ENCODE measurements at regions not wholly inside any gene's neighbourhood (a gene's known extent, or its start where the extent isn't known, plus 50 kb on each side); places are given as distances from the start of the nearest gene placed in this dataset.

DNA sequence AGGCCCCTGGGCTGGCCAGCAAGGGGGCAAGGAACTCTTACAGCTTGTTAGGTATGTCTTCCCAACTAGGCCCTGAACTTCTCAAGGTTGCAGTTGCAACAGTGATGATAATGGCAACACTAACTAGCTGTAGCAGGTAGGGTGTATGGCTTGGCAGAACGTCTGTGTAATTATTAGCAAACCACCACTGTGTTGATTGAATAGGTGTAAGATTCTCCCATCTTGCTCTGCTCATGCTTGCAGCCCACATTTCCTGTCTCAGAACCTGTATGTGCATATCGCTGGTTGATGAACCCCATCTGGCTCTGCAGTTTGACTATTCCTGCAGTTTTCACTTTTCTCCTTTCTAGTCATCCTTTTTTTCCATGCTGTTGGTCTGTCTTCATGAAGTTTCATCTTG lies 178.8 kb downstream of the KATNAL1 start:
- no peak overlapping the region for H3K27ac ChIP-seq (ENCODE audit: low read depth, low read length)
- H3K9me3 ChIP-seq (ENCODE audit: control insufficient read depth, insufficient read depth, low read length): no peaks in the 10 kb centered on the region; the same call in 1 of the 2 replicates
- TF ChIP-seq, protein P1, sequence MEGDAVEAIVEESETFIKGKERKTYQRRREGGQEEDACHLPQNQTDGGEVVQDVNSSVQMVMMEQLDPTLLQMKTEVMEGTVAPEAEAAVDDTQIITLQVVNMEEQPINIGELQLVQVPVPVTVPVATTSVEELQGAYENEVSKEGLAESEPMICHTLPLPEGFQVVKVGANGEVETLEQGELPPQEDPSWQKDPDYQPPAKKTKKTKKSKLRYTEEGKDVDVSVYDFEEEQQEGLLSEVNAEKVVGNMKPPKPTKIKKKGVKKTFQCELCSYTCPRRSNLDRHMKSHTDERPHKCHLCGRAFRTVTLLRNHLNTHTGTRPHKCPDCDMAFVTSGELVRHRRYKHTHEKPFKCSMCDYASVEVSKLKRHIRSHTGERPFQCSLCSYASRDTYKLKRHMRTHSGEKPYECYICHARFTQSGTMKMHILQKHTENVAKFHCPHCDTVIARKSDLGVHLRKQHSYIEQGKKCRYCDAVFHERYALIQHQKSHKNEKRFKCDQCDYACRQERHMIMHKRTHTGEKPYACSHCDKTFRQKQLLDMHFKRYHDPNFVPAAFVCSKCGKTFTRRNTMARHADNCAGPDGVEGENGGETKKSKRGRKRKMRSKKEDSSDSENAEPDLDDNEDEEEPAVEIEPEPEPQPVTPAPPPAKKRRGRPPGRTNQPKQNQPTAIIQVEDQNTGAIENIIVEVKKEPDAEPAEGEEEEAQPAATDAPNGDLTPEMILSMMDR (IDR thresholded peaks at IDR 0.05; ENCODE audit: low read depth, low read length): no peak
- no peak overlapping the region for H3K4me3 ChIP-seq (ENCODE audit: low read depth, low read length)
- POLR2A ChIA-PET: no interaction called here
- CTCF ChIA-PET: no interaction called here
- no peak for DNase-seq (ENCODE audit: low read depth, low spot score)
- no peaks in the 10 kb centered on the region for H3K27me3 ChIP-seq (ENCODE audit: control insufficient read depth, insufficient read depth, low read length)

DNA sequence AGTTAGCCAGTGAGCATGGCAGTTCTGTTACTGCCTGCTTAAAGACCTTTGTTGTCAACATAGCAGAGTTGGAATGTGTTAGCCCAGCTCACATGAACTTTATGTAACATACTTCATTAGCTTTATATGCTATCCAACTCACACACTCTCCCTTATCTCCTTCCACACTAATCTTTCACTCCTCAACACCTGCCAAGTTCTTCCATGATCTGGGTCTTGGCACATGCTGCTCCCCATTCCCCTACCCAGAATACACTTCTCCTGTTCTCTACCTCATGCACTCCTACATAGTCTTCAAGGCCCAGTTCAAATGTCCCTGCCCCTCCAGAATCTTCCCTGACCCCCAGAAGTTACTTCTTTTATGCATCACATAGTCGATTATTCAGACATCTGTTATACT lies 179.3 kb downstream of the KATNAL1 start:
- Histone ChIP-seq H3K4me3 (ENCODE audit: low read depth, low read length) (no peak overlapping the region), H3K27me3 (ENCODE audit: control insufficient read depth, insufficient read depth, low read length) (no peaks in the 10 kb centered on the region), H3K9me3 (ENCODE audit: control insufficient read depth, insufficient read depth, low read length) (no peaks in the 10 kb centered on the region; the same call in 1 of the 2 replicates), H3K27ac (ENCODE audit: low read depth, low read length) (no peak overlapping the region)
- ChIA-PET CTCF (no interaction called here), POLR2A (no interaction called here)
- no peak for DNase-seq (ENCODE audit: low read depth, low spot score)
- TF ChIP-seq, protein P1 (IDR thresholded peaks at IDR 0.05; ENCODE audit: low read depth, low read length): no peak

DNA sequence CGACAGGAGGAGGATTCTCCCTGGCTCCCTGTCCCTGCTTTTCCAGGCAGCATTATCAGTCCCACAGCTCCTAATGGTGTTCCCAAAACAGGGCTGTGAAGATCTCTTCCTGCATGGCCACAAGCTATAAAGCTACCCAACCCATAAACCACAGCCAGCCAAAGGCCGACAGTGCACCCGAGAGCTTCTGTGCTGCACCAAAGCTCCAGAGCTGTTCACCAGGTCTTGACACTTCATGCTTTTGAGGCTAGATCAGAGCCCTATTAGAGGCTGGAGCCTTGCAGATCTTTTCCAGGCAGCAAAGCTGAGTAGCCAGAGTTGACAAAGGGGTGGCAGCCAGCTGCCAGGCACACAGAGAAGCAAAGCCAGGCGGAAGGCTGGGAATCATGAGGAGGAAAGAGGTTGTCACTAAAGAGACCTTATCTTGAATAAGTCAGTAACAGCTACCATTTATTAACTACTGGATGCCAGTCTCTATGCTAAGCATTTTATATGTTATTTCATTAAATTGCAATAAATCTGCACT lies 180.4 kb downstream of the KATNAL1 start:
- POLR2A ChIA-PET: no interaction called here
- H3K27me3 ChIP-seq (ENCODE audit: control insufficient read depth, insufficient read depth, low read length): no peaks in the 10 kb centered on the region
- no peak overlapping the region for H3K4me3 ChIP-seq (ENCODE audit: low read depth, low read length)
- H3K27ac ChIP-seq (ENCODE audit: low read depth, low read length): no peak overlapping the region
- CTCF ChIA-PET: interaction anchor here (1.3 to 2.7 kb wide), 2 partner anchors 12 to 282 kb away, joined by 4 to 15 read pairs; no protein-coding TSS in a partner anchor
- TF ChIP-seq, protein P1 (IDR thresholded peaks at IDR 0.05; ENCODE audit: low read depth, low read length): no peak
- no peaks in the 10 kb centered on the region; the same call in 1 of the 2 replicates for H3K9me3 ChIP-seq (ENCODE audit: control insufficient read depth, insufficient read depth, low read length)
- no peak for DNase-seq (ENCODE audit: low read depth, low spot score)

DNA sequence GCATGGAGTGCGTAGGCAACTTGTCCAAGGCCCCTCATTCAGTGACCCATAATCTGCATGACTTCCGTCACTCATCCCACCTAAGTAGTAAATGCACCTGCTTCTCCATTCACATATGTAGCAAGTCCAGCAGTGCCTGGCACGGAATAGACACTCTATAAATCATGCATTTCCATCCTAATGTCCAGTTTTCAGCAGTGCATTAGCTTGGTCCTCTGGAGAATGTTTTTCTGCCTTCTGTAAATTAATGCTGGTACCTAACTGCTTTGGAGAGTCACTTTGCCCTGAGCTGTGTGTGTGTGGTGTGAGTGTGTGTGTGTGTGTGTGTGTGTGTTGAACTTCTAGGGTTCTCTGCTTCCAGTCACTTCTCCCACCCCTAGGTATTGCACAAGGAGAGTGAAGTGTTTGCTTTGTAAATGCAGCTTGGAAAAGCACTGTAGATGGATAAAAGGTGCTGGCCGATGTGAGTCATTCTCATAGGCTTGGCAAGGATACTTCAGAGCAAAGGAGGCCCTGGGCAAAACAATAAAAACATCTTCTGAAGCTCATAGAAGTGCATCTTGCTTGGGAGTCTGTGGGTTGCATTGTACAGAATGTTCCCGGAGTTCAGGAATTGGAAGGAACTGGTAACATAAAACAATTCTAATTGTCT lies 181.8 kb downstream of the KATNAL1 start:
- H3K27me3 ChIP-seq (ENCODE audit: control insufficient read depth, insufficient read depth, low read length): no peaks in the 10 kb centered on the region
- H3K27ac ChIP-seq (ENCODE audit: low read depth, low read length): no peak overlapping the region
- ChIA-PET POLR2A (interaction anchor here (0.5 to 1.3 kb wide), 7 partner anchors 17 to 910 kb away, joined by 3 to 4 read pairs (median 3); partner anchors contain the start of gene UBE2L5), CTCF (interaction anchor here (0.6 to 2.7 kb wide), 5 partner anchors 11 to 418 kb away, joined by 3 to 15 read pairs (median 3); no protein-coding TSS in a partner anchor)
- H3K4me3 ChIP-seq (ENCODE audit: low read depth, low read length): no peak overlapping the region
- TF ChIP-seq, protein P1 (IDR thresholded peaks at IDR 0.05; ENCODE audit: low read depth, low read length): no peak
- peak; percentile 78 for DNase-seq (ENCODE audit: low read depth, low spot score)
- H3K9me3 ChIP-seq (ENCODE audit: control insufficient read depth, insufficient read depth, low read length): no peaks in the 10 kb centered on the region; the same call in 1 of the 2 replicates

DNA sequence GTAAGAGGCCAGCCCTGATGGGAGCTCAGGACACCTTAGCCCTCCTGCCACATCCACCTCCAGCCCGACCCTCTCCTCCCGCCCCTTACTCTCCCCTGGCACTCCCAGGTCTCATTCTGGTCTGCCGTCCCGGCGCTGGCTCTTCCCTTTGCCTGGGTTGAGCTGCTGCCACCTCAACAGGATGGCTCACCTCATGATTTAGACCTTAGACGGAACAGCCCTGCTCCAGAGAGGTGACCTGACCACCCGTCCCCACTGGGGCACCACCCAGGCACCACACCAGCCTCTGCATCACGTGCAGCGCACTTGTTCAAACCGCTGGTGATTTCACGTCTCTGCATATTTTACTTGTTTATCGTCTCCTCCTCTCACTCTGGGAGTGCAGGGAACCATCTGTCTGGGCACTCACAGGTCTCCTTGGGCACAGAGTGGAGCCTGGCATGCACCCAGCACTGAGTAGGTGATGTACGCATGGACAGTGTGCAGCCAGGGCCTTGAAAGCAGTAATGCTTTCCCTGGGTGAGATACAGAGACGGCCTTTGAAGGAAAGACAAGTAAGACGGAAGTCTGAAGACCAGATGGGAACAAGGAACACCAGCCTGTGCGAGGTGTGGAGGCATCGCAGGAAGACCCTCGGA lies 183.1 kb downstream of the KATNAL1 start:
- TF ChIP-seq, protein P1 (IDR thresholded peaks at IDR 0.05; ENCODE audit: low read depth, low read length): no peak
- H3K9me3 ChIP-seq (ENCODE audit: control insufficient read depth, insufficient read depth, low read length): no peaks in the 10 kb centered on the region; the same call in 1 of the 2 replicates
- no peaks in the 10 kb centered on the region for H3K27me3 ChIP-seq (ENCODE audit: control insufficient read depth, insufficient read depth, low read length)
- ChIA-PET POLR2A (no interaction called here), CTCF (interaction anchor here (1.0 to 3.3 kb wide), 3 partner anchors 7 to 35 kb away, joined by 3 to 32 read pairs (median 15); no protein-coding TSS in a partner anchor)
- no peak overlapping the region for H3K27ac ChIP-seq (ENCODE audit: low read depth, low read length)
- no peak overlapping the region for H3K4me3 ChIP-seq (ENCODE audit: low read depth, low read length)
- no peak for DNase-seq (ENCODE audit: low read depth, low spot score)

Measured in AG04450 (cell line).